GM12878 (cell line): ENCODE measurements at regions not wholly inside any gene's neighbourhood (a gene's known extent, or its start where the extent isn't known, plus 50 kb on each side); places are given as distances from the start of the nearest gene placed in this dataset.

Experiments
- ATAC-seq: fragments of 200-7000 bp; cut with Tn5 transposase; 3 replicates; pipeline ENCODE4 v1.9.1; 2020; ENCODE audit warnings: mild to moderate bottlenecking, moderate library complexity
- BruUV-seq: library from RNA; stranded (reverse); fragments of 400-500 nt; replicated peaks from 2 replicates; lab custom pipeline; 2021; lab: Mats Ljungman, UMichigan
- CTCF ChIA-PET: fragments of 300-600 bp; sonication (Branson Sonifier 250); formaldehyde crosslinking; extraction: SDS; loops from one replicate; lab custom pipeline; 2021; ENCODE audit warnings: inconsistent platforms; lab: Yijun Ruan, JAX
- POLR2A ChIA-PET: fragments of 350-600 bp; formaldehyde crosslinking; extraction: SDS; loops from one replicate; lab custom pipeline; 2021; ENCODE audit warnings: inconsistent platforms; lab: Charles Lee
- RAD21 ChIA-PET: fragments of 300-600 bp; sonication (Branson Sonifier 250); formaldehyde crosslinking; loops from one replicate; lab custom pipeline; 2023; ENCODE audit warnings: antibody characterized with exemption; ENCODE audit not compliant: unreplicated experiment; lab: Charles Lee
- SMC1A ChIA-PET: fragments of 300-600 bp; sonication (Branson Sonifier 250); formaldehyde crosslinking; loops from one replicate; lab custom pipeline; 2023; ENCODE audit not compliant: unreplicated experiment, uncharacterized antibody; lab: Charles Lee
- DNase-seq: peaks from one replicate; pipeline ENCODE4 v3.0.0-alpha.2; 2011; ENCODE audit warnings: low read depth, low spot score
- FAIRE-seq: peaks from 3 replicates; lab custom pipeline; 2011; peaks lifted over from hg19 to GRCh38; lab: Jason Lieb, UNC
- H2AFZ ChIP-seq: 2 replicates; pipeline ENCODE4 v1.6.0; 2011; ENCODE audit warnings: low read depth, low read length, control low read depth; ENCODE audit not compliant: control insufficient read depth
- H3K27ac ChIP-seq: 2 replicates; pipeline ENCODE4 v1.5.1; 2011; ENCODE audit warnings: control low read depth; ENCODE audit not compliant: control insufficient read depth, insufficient read depth
- H3K27me3 ChIP-seq, 2 experiments: replicated peaks in 1 of 2; 2 replicates each; pipeline versions ENCODE4 v1.6.0 to v1.6.1; 2011; ENCODE audit warnings: low read length in 1 of 2; ENCODE audit not compliant: control insufficient read depth in 2 of 2, insufficient read depth in 2 of 2
- H3K36me3 ChIP-seq, 2 experiments: 2 replicates each; pipeline ENCODE4 v1.5.1; 2011; ENCODE audit warnings: low read length in 1 of 2; ENCODE audit not compliant: control insufficient read depth in 2 of 2, insufficient read depth in 2 of 2
- H3K4me1 ChIP-seq: 2 replicates; pipeline ENCODE4 v1.6.1; 2011; ENCODE audit warnings: mild to moderate bottlenecking, low read length, moderate library complexity, mixed read lengths; ENCODE audit not compliant: control insufficient read depth, insufficient read depth
- H3K4me2 ChIP-seq: 2 replicates; pipeline ENCODE4 v1.6.0; 2011; ENCODE audit warnings: control low read depth; ENCODE audit not compliant: control insufficient read depth, insufficient read depth
- H3K4me3 ChIP-seq: fragments of 200-600 bp; sonication (generic); 2 replicates; pipeline ENCODE4 v1.5.1; 2016
- H3K79me2 ChIP-seq: 2 replicates; pipeline ENCODE4 v1.6.0; 2011; ENCODE audit warnings: low read length; ENCODE audit not compliant: control insufficient read depth, insufficient read depth
- H3K9ac ChIP-seq: 2 replicates; pipeline ENCODE4 v1.8.0; 2011; ENCODE audit warnings: low read length, control low read depth, mixed read lengths; ENCODE audit not compliant: control insufficient read depth, insufficient read depth
- H3K9me3 ChIP-seq: replicated peaks from 3 replicates; pipeline ENCODE4 v1.5.1; 2011; ENCODE audit warnings: mild to moderate bottlenecking, low read length; ENCODE audit not compliant: control insufficient read depth, insufficient read depth
- H4K20me1 ChIP-seq: 2 replicates; pipeline ENCODE4 v1.6.0; 2011; ENCODE audit not compliant: control insufficient read depth, insufficient read depth
- CEBPB ChIP-seq, 2 experiments: fragments of 150-350 bp in 1 of 2; IDR thresholded peaks; 2 replicates each; pipeline ENCODE4 v1.6.1; 2012 to 2014; ENCODE audit warnings: low read depth in 2 of 2, low read length in 2 of 2, borderline replicate concordance in 1 of 2, inconsistent platforms in 1 of 2
- E2F8 ChIP-seq: fragments of 450-650 bp; IDR thresholded peaks from 2 replicates; pipeline ENCODE4 v1.6.1; 2018; ENCODE audit warnings: mild to moderate bottlenecking, low read depth, moderate library complexity; ENCODE audit not compliant: partially characterized antibody
- EP300 ChIP-seq, 2 experiments: fragments of 150-350 bp in 1 of 2; IDR thresholded peaks; 2 replicates each; pipeline ENCODE4 v1.6.1; 2011 to 2012; ENCODE audit warnings: low read depth in 2 of 2, low read length in 2 of 2, borderline replicate concordance in 1 of 2, improper control_type of control experiment in 1 of 2, inconsistent platforms in 1 of 2; ENCODE audit not compliant: control insufficient read depth in 1 of 2
- ETV6 ChIP-seq, 2 experiments: fragments of 450-650 bp in 1 of 2; IDR thresholded peaks in 1 of 2; conservative IDR thresholded peaks in 1 of 2; 2 replicates each; pipeline ENCODE4 v1.6.1; 2014; ENCODE audit warnings: antibody characterized with exemption in 1 of 2, borderline replicate concordance in 1 of 2, low read depth in 1 of 2, mild to moderate bottlenecking in 1 of 2, moderate library complexity in 1 of 2
- FOXM1 ChIP-seq: IDR thresholded peaks from 2 replicates; pipeline ENCODE4 v1.6.1; 2012; ENCODE audit warnings: low read depth, mild to moderate bottlenecking, inconsistent platforms, low read length, moderate library complexity
- IRF3 ChIP-seq: fragments of 450-650 bp; IDR thresholded peaks from 2 replicates; pipeline ENCODE4 v1.6.1; 2014; ENCODE audit warnings: mild to moderate bottlenecking
- MEF2A ChIP-seq: IDR thresholded peaks from 2 replicates; pipeline ENCODE4 v1.6.1; 2011; ENCODE audit warnings: low read depth, mild to moderate bottlenecking, low read length, moderate library complexity; ENCODE audit not compliant: insufficient read depth
- MXI1 ChIP-seq: fragments of 150-350 bp; IDR thresholded peaks from 2 replicates; pipeline ENCODE4 v1.6.1; 2011; ENCODE audit warnings: low read depth, mild to moderate bottlenecking, inconsistent platforms, low read length, improper control_type of control experiment
- POLR2AphosphoS2 ChIP-seq: IDR thresholded peaks from 2 replicates; pipeline ENCODE4 v1.6.1; 2011; ENCODE audit warnings: low read depth, mild to moderate bottlenecking, low read length, improper control_type of control experiment, moderate library complexity
- RBBP5 ChIP-seq: fragments of 200-600 bp; sonication (generic); conservative IDR thresholded peaks from 2 replicates; pipeline ENCODE4 v1.6.1; 2016
- SREBF1 ChIP-seq: IDR thresholded peaks from 2 replicates; pipeline ENCODE4 v1.6.1; 2012; ENCODE audit warnings: mild to moderate bottlenecking, low read length
- ZBED1 ChIP-seq: IDR thresholded peaks from 2 replicates; pipeline ENCODE4 v1.6.1; 2016; ENCODE audit warnings: borderline replicate concordance
- ZBTB40 ChIP-seq: fragments of 450-650 bp; IDR thresholded peaks from 2 replicates; pipeline ENCODE4 v1.6.1; 2016; ENCODE audit warnings: mild to moderate bottlenecking, moderate library complexity, borderline replicate concordance
- ZNF622 ChIP-seq: fragments of 450-650 bp; IDR thresholded peaks from 2 replicates; pipeline ENCODE4 v1.6.1; 2017; ENCODE audit warnings: mild to moderate bottlenecking, inconsistent platforms
- ZZZ3 ChIP-seq: IDR thresholded peaks from 2 replicates; pipeline ENCODE4 v1.6.1; 2011; ENCODE audit warnings: low read depth; ENCODE audit not compliant: control insufficient read depth, insufficient read length
- WGBS: methylation state at CpG from one replicate; pipeline ENCODE4 v1.1.6; 2016; ENCODE audit warnings: low lambda C conversion rate; ENCODE audit not compliant: insufficient replicate concordance, insufficient coverage; ENCODE audit errors: missing lambda C conversion rate; 5-methylcytosine and 5-hydroxymethylcytosine counted together
- in situ Hi-C: fragments of 300-500 bp; cut with MboI; formaldehyde crosslinking; loops from 9 replicates; pipeline ENCODE4 v1.14.3; 2018; ENCODE audit warnings: mixed read lengths
- intact Hi-C: fragments of 100-400 bp; cut with micrococcal nuclease; formaldehyde crosslinking; loops from one replicate; pipeline ENCODE4 v1.14.2; 2022; ENCODE audit not compliant: unreplicated experiment

- TF ChIP-seq ZBED1: no peak
- no peak for TF ChIP-seq FOXM1
- TF ChIP-seq ZNF622: no peak
- TF ChIP-seq EP300 (IDR thresholded peaks at IDR 0.05; ENCODE audit: borderline replicate concordance in 1 of 2, control insufficient read depth in 1 of 2, low read depth in 2 of 2, low read length in 2 of 2): no peak
- TF ChIP-seq IRF3: no peak
- TF ChIP-seq ZZZ3: no peak
These were observed 346.0 kb downstream of the MFSD1 start (continued) for GRCh38 chr3:159147813-159148212.

GRCh38 chr3:159148466-159148865 is 346.6 kb downstream of the MFSD1 start:
- Histone ChIP-seq H3K4me2 (no peak overlapping the region), H4K20me1 (no peaks in the 10 kb centered on the region), H3K27ac (no peak overlapping the region), H3K9ac (no peak overlapping the region), H3K9me3 (no peaks in the 10 kb centered on the region), H3K27me3 (no peaks in the 10 kb centered on the region; a peak in 1 of 4 replicates), H2AFZ (no peak overlapping the region), H3K4me1 (no peaks in the 10 kb centered on the region), H3K79me2 (no peaks in the 10 kb centered on the region), H3K36me3 (no peaks in the 10 kb centered on the region), H3K4me3 (no peak overlapping the region)
- ChIA-PET POLR2A (no interaction called here), SMC1A (no interaction called here), CTCF (no interaction called here), RAD21 (no interaction called here)
- in situ Hi-C loops: no loop called here
- intact Hi-C loops: no loop called here
- TF ChIP-seq POLR2AphosphoS2 (no peak), MXI1 (no peak), SREBF1 (no peak), CEBPB (IDR thresholded peaks at IDR 0.05; ENCODE audit: borderline replicate concordance in 1 of 2, low read depth in 2 of 2, low read length in 2 of 2) (no peak), ZBTB40 (no peak), E2F8 (no peak), MEF2A (no peak), ETV6 (conservative IDR thresholded peaks at IDR 0.05 in 1 of 2, IDR thresholded peaks at IDR 0.05 in 1 of 2; ENCODE audit: borderline replicate concordance in 1 of 2, low read depth in 1 of 2) (no peak), RBBP5 (no peak), ZNF622 (no peak)
- no peak for FAIRE-seq
- ATAC-seq: no peak
- BruUV-seq: no TSS peak
- no peak for DNase-seq
- WGBS: 7% methylated on average over 1 of the region's 1 CpG
